ENCODE measurements at regions not wholly inside any gene's neighbourhood (a gene's known extent, or its start where the extent isn't known, plus 50 kb on each side); places are given as distances from the start of the nearest gene placed in this dataset.

DNA sequence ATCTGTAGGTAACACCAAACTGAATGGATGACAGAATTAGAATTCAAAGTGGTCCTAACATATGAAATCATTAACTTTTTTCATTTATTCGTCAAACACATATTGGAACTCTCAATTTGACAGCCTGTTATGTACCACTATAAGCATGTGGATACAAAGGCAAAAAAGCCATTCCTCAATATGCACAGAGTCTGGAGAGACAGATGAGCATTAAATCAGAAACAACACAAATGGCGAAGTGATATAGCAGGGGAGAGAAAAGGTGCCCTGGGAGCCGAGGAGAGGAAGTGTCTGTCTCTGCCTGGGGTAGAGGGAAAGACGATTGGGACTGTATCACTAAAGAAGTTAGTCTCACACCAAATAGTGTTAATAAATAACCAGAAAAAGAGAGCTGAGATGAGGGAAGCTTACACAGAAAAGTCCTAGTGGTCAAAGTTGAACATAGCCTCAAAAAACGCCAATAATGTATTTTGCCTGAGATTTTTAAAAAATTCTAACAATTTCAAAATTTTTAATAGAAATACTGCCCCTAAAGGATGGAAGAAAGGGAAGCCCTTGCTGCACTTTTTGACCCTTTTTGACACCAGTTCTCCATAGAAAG lies 417.5 kb downstream of the TUSC7 start:
- DNase-seq (ENCODE audit: low read depth in 2 of 2): no peak

DNA sequence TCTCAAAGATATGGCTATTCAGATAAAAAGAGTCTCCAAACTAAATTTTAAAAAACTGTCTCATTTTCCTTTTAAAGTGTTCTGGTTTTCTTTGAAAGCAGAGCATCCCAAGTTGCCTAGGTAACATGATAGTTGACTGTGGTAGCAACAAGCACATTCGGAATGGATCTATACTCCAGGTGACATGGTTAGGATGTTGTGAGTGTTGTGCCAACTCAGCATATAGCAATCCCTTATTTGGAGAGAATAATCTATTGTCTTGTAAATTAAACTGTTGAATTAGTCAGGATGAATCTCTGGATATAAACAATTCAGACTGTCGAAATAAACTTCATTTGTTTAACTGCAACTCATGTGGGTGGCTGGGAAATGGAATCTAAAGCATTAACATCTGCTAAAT lies 418.6 kb downstream of the TUSC7 start:
- no peak for DNase-seq (ENCODE audit: low read depth in 2 of 2)

DNA sequence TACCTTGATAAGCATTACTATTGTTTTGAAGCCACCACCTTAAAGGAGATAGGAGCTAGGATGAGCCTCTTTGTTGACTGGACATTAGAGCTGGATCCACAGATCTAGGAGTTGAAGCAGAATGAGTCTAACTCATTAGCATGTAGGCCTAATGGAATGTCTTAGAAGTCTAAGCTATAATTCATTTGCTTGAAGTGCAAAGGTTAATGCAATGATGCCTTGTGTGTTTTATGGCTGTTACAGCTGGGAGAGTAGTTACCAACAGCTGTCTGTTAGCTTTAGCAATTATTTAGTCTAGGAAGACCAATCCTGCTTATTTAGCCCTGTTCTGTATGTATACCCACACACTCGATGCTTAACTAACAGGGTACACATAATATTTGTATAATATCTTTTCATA lies 419.3 kb downstream of the TUSC7 start:
- DNase-seq (ENCODE audit: low read depth in 2 of 2): no peak

DNA sequence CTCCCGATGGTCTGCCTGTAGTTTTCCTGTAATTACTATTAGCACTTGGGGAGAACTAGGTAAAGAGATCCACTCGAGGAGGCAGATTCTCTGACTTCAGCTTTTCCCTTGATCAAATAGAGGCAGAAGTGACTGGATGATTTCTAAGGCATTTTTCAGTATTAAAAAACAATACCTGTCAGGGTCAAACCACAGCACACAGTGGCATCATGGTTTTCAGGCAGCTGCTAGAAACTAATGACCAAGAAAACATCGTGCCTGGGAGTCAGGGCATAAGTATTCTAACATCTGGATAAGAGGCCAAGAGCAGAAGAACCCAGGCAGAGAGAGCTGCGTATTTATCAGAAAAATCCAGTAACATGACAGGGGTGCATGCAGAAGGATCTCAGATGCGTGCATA lies 419.9 kb downstream of the TUSC7 start:
- no peak for DNase-seq (ENCODE audit: low read depth in 2 of 2)

DNA sequence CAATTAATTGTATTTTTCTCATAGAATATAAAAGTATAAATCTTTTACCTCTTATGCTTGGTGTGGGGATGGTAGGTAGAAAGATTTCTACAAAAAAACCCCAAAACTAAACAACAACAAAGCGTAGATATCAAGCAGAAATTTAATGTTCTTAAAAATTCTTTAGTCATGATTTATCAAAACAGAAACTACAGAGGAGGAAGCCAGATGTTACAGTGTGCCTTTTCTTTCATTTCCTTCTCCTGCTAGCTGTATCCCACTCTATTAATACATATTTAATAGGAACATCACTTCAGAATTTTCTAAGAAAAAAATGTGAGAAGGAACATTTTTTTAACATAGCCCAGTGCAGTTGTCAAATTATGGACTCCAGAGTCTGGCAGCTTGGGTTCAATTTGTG lies 420.6 kb downstream of the TUSC7 start:
- DNase-seq (ENCODE audit: low read depth in 2 of 2): no peak

DNA sequence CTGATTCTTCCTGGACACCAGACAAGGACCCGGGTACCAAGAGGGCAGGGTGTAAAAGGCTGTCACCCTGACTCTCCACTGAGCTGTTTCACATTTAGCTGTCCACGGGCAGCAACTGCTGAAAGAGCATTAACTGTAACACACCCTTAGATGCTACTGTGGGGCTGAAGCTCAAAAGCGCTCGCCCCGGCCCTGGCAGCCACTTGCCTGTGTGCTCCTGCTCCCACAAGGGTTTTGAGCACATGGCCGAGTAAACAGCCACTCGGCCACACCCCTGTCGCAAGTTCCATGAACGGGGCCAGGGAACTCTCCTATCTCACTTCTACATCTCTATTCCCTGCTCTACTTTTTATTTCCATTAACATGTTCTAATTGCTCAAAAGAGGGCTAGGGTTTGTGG lies 421.7 kb downstream of the TUSC7 start:
- no peak for DNase-seq (ENCODE audit: low read depth in 2 of 2)

DNA sequence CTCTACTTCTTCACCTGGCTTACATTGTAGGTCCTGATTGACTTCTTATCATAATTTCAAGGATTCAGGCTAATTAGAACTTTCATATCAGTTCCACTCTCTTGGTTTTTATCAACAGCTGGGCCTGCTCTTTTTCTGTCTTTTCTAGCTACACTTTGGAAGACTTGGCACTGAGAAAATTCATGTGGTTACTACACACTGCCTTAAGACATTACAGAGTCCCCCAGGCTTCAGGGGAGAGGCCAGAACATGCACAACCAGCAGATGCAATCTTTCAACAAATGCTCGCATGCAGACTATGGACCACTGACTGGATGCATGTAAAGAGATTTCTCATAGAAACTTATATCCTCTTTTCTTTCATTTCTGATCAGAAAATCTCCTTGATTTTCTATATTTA lies 423.5 kb downstream of the TUSC7 start:
- no peak for DNase-seq (ENCODE audit: low read depth in 2 of 2)

DNA sequence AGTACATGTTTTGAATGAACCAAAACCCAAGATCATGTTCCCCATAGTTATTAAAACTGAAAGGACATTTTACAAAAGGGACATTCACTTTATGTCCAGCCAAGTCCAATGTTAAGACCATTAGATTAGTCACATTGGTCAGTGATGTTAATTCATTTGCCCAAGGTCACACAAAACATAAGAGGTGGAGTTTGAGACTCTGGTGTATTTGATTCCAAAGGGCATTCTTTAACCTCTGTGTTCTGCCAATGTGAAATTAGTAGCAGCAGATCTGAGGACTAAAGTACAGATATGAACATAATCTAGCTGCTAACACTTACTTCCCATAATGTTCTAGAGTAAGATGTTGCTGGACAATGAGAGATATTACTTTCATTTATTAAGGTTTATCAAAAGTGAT lies 425.6 kb downstream of the TUSC7 start:
- no peak for DNase-seq (ENCODE audit: low read depth in 2 of 2)

DNA sequence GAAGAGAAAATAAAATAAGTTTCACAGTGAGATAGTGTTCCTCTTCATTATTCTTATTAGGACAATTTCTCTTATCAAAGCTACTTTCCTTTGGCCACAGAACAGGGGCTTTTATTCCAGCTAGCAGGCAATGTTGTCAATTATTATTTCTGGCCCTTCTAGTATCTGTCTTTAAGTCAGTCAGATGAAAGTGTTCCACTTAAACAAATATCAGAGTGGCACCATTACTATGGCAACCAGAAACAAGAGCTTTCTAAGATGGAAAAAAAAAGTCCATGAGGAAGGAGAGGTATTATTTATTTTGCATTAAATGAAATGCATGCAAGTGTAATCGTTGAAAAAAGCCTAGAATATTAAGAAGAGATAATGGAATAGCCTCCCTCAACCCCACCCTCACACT lies 426.4 kb downstream of the TUSC7 start:
- no peak for DNase-seq (ENCODE audit: low read depth in 2 of 2)

DNA sequence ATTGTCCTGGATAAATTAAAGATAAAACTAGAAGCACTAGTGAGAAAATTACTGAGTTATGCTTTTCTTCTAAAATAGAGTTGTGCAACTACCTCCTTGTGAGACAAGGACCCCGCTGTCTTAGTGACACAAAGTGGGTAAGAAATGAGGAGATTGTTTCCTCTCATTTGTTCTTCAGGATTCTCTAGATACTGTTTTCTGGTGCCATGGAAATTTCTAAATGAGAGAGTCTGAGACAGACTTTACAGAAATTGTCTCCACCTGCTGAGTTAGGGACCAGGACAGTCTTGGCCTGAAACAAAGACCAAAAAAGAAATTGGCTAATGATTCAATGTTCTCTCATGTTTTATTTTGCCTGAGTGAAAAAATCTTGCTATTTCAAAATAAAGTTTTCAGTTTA lies 427.5 kb downstream of the TUSC7 start:
- DNase-seq (ENCODE audit: low read depth in 2 of 2): no peak

DNA sequence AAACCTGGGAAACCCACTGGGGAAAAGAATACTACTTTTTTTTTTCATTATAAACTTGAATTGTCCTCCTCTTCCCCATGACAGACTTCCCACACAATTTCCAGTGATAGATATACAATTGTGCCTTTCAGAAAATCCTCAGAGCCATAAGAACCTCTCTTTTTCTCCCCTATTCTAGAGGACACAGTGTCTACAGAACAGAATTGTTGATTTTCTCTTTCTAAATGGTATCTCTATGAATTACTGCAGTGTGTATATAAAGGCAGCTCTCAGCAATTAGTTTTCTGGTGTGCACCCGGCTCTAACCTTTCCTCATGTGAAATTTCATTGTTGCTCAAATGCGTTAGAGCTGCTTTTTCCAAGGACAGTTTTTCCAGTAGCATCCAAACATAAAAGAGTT lies 430.1 kb downstream of the TUSC7 start:
- DNase-seq (ENCODE audit: low read depth in 2 of 2): no peak

DNA sequence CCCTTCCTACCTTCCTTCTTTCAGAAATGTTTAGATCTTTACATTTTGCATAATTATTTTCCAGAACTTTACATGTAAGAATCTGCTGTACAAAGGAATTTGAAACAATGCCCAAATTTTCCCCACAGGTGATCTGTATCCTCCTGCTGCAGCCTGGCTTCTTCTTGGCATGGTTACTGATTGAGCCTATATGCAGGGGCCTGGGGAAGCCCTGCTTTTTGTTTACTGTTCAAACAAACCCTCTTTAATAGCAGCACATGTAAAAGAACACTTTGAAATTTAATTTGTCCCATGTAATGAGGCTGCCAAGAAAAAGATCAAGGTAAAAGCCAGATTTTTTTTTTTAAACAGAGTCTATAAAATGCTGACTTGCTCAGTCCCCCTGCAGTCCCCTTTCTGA lies 432.2 kb downstream of the TUSC7 start:
- DNase-seq (ENCODE audit: low read depth in 2 of 2): no peak

DNA sequence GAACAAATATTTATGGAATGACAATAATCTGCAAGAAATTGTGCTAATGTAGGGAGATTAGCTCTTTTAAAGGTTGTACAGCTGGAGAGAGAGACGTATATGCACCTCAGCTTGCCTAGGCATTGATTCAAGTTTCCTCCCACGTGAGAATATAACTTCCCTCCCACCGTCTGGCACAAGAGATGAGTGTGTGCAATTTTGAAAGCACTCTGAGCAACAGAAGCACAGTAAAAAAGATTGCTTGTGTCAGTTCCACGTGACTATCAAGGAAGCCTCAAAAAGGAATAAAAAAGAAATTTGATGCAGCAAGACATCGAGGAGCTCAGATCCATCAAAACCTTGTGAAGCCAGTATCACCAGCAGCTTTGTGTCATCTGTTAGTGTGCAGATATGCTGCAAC lies 435.3 kb downstream of the TUSC7 start:
- no peak for DNase-seq (ENCODE audit: low read depth in 2 of 2)

DNA sequence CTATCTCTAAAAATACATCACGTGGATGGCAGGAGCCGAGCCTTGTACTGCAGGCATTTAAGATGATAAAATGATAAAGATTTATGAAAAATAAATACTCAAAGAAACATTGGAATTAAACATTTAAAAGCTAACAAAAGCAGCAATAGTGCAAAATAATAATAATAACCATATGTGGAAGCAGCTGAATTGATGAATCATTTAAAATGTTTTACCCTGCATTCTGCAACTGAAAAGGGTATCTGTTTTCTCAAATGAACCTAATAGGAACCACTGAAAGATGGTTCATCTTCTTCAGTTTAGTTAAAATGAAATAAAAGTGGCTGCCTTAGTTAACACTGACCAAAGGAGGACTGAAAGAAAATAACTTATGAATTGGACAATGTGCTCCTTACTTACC lies 436.1 kb downstream of the TUSC7 start:
- no peak for DNase-seq (ENCODE audit: low read depth in 2 of 2)

DNA sequence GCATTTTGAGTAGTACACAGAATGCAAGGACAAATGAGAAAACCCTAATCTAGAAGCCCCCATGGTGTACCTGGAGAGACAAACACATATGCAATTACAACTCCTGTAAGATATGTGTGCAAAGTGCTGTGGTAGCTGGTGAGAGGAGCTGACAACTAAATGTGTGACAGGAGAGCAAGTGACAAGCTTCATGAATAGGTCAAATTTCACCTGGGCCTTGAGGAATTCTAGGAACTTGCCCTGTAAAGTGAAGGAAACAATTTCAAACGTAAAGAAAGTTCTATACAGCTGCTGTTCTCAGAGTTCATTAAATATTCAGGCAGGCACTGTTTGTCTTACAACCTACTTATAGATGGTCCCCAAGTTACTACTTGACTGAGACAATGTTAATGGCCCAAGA lies 437.0 kb downstream of the TUSC7 start:
- no peak for DNase-seq (ENCODE audit: low read depth in 2 of 2)

DNA sequence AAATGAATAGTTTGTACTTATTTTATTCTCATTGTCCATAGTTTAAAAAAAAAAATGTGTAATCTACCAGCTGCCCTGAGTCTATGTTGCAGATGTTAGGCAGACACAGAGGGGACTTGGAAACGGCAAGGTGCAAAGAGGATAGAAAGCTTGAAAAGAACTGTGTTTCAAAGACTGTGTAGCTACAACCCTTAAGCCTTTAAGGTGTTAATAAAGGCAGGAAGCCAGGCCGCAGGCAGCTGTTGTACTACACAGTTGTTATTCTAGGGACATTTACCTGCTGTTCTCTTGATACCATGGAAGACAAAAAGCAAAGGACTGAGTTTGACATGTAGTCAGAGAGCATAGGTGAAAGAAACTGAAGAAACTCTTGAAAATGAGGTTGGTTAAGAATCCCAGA lies 440.0 kb downstream of the TUSC7 start:
- no peak for DNase-seq (ENCODE audit: low read depth in 2 of 2)

DNA sequence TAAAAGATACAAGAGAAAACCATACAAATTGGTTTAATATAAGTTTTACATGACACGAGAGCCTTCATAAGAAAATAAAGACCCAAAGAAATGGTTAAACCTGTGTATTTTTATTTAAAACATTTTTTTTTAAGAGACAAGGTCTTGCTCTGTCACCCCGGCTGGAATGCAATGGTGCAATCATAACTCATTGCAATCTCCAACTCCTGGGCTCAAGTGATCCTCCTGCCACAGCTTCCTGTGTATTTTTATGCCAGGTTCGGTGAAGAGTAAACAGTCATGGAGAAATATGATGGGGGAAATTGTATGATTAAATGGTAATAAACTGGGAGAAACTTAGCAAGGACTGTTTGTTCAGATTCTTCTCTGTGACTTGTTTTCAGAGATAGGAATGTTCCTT lies 441.0 kb downstream of the TUSC7 start:
- DNase-seq (ENCODE audit: low read depth in 2 of 2): no peak

DNA sequence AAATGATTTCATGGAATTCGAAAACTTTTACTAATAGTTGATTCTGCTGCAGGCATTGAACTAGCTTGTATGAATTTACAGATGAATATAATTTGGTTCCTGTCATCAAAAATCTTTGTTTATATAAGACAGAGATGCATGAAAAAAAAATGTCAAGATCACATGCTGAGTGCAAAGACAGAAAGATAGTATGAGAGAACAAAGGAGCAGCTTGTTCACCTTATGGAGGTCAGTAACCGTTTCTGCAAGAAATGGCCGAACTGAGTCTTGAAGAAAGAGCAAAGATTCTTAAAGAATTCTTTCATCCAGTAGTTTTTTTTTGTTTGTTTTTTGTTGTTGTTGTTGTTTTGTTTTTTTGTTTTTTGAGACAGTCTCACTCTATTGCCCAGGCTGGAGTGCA lies 450.6 kb downstream of the TUSC7 start:
- DNase-seq (ENCODE audit: low read depth in 2 of 2): no peak

DNA sequence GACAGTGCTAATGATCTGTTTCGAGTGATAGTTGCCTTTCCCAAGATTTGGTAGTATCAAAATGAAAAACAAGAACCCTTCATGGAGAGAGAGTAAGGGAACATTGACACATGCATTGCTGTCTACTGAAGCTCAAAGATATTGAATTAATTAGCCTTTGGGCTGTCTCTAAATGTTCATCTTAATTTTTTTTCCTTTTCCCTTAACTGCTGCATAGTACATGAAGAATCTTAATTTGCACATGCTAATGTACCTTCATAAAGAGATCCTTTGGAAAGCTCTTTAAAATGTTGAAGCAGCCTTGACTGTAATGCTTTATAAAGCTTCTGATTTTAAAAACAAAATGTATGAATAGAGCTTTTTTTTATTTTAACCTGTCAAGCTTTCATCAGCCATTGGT lies 452.2 kb downstream of the TUSC7 start:
- no peak for DNase-seq (ENCODE audit: low read depth in 2 of 2)

DNA sequence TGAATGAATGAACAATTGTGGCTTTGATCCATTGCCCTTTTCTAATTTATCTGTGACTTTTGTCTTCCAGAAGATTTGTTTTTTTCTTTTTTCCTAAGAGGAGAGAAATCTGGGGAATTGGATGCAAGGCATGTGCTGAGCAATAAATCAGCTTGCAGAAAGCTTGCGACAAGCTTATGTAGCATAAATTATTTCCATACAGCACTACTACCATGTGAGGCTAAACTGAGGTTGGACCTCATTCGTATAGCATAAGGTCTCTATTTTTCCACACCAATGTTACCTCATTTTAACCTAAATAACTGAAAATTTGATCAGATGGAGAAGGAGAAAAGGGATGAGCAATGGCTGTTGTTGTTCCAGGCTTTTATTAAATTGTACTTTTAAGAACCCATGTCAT lies 455.6 kb downstream of the TUSC7 start:
- no peak for DNase-seq (ENCODE audit: low read depth in 2 of 2)

DNA sequence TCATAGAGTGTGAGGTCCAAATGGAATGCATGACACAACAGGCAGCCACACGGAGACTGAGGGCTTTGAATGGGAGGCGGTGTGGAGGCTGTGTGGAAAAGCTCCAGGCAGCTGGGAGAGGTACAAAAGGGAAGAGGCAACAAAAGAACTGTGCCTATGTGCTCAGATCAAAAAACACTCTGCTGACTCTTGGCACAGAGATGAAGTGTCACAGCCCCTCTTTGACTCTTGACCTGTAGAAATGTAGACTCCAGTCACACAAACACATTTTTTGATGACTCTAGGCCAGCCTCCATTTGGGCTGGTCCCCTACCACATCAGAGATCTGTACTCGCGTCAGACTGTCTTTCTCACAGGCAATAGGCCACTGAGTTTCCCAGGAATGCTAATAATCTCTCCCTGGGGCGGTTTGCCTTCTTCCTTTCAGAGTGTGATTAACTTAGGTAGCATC lies 456.0 kb downstream of the TUSC7 start:
- no peak for DNase-seq (ENCODE audit: low read depth in 2 of 2)

DNA sequence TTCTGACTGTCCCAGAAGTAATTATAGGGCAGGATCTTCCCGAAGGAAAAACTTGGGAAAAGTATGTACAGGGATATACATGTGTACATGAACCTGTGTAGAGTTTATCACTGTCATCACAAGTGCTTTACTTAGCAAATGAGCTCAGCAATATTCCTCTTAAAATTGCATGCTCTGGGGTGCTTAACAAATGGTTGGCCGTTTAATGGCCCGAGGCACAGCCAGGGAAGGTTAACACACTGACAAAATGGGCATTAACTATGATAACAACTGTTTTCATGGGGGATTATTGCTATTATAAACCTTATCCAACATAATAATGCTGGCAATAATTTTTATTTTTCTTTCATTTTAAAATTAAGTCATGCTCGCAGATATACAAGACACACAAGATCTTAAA lies 459.3 kb downstream of the TUSC7 start:
- no peak for DNase-seq (ENCODE audit: low read depth in 2 of 2)

DNA sequence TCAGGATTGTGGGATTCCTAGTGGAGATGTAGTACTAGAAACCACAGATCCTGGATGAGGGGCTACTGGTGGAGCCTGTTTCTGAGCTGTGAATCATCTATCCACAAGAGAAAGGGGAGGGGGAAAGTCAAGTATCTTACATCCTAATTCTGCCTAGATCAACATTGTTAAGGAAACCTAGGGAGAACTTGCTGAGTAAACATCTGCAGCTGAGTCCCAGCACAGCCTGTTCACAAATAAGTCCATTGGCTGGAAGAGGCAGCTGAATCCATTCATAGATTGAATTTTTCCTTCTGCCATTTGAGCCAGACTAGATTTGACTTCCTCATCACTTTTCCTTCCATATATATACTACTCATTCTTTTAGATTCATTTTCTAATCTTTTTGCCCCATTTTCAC lies 460.5 kb downstream of the TUSC7 start:
- no peak for DNase-seq (ENCODE audit: low read depth in 2 of 2)

DNA sequence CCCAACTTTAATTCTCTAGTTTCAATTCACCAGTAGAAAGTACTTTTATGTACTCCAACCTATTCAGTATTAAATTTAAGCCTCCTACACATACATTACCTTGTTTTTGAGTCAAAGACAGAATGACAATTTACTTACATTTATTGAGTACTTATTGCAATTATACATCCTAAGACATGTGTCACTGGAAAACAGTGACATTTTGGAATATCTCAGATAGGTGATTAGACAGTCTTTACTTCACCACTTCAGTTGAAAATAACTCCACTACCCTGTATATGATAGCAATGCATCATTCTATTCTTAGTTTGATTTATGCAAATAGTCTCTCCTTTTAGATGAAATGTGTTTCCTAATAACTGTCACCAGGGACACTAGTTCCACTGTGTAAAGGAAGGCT lies 461.5 kb downstream of the TUSC7 start:
- DNase-seq (ENCODE audit: low read depth in 2 of 2): no peak

DNA sequence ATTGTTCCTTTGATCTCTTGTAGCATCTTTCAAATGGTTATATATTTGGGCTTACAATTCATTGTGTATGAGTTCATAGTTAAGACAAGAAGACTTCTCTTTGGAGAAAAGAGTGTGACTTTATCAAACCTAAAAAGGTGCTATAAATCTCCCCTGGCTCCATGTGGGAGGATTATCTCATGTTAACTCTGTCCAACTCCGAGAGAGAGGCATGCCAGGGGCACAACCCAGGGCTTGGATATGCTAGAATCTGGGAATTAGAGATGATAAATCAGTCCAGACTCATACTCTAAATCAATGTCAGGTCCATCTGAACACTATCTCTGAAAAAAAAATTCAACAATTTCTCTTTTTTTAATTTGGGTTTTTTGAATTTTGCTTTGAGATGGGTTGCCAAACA lies 462.8 kb downstream of the TUSC7 start:
- DNase-seq (ENCODE audit: low read depth in 2 of 2): no peak

Measured in lung microvascular endothelial cell (primary cell).